ENCODE measurements at regions not wholly inside any gene's neighbourhood (a gene's known extent, or its start where the extent isn't known, plus 50 kb on each side); places are given as distances from the start of the nearest gene placed in this dataset.

- CTCF ChIA-PET: interaction anchor here (0.5 to 2.5 kb wide), 20 partner anchors 8 to 1139 kb away, joined by 3 to 18 read pairs (median 4); partner anchors contain the start of gene OLFML3
- Mint-ChIP-seq H3K36me3 (ENCODE audit: low read depth) (no peaks in the 10 kb centered on the region), H3K9me3 (no peaks in the 10 kb centered on the region), H3K4me1 (no peaks in the 10 kb centered on the region), H3K27ac (no peak overlapping the region), H3K27me3 (peaks cover 3% of the 10 kb centered on the region), H3K4me3 (no peak overlapping the region)
- DNase-seq: peak; percentile 91
- POLR2A ChIA-PET: interaction anchor here (0.7 kb wide), 1 partner anchor 330 kb away, joined by 3 read pairs; no protein-coding TSS in a partner anchor
Measured at GRCh38 chr1:114282751-114283403, 129.2 kb upstream of the SYT6 start.

GRCh38 chr1:114278911-114279310 lies 125.2 kb upstream of the SYT6 start:
- Mint-ChIP-seq H3K36me3 (ENCODE audit: low read depth) (no peaks in the 10 kb centered on the region), H3K27ac (no peak overlapping the region), H3K9me3 (no peaks in the 10 kb centered on the region), H3K4me1 (no peaks in the 10 kb centered on the region), H3K27me3 (peaks cover 20% of the 10 kb centered on the region), H3K4me3 (no peak overlapping the region)
- POLR2A ChIA-PET: no interaction called here
- CTCF ChIA-PET: no interaction called here
- no peak for DNase-seq

GRCh38 chr1:114278430-114278829 lies 124.8 kb upstream of the SYT6 start:
- Mint-ChIP-seq H3K36me3 (ENCODE audit: low read depth) (no peaks in the 10 kb centered on the region), H3K27me3 (peaks cover 20% of the 10 kb centered on the region), H3K4me1 (no peaks in the 10 kb centered on the region), H3K9me3 (no peaks in the 10 kb centered on the region), H3K4me3 (no peak overlapping the region), H3K27ac (no peak overlapping the region)
- ChIA-PET CTCF (no interaction called here), POLR2A (no interaction called here)
- DNase-seq: no peak

- no peak overlapping the region for H3K4me3 Mint-ChIP-seq
- CTCF ChIA-PET: interaction anchor here (0.6 to 1.2 kb wide), 2 partner anchors 293 to 364 kb away, joined by 4 to 5 read pairs; no protein-coding TSS in a partner anchor
- POLR2A ChIA-PET: no interaction called here
- H3K27me3 Mint-ChIP-seq: peaks cover 24% of the 10 kb centered on the region
- H3K27ac Mint-ChIP-seq: no peak overlapping the region
- no peak for DNase-seq
- peaks cover under 1% of the 10 kb centered on the region for H3K4me1 Mint-ChIP-seq
- no peaks in the 10 kb centered on the region for H3K36me3 Mint-ChIP-seq (ENCODE audit: low read depth)
- no peaks in the 10 kb centered on the region for H3K9me3 Mint-ChIP-seq
Measured at GRCh38 chr1:114274621-114275317, 121.1 kb upstream of the SYT6 start.

- POLR2A ChIA-PET: no interaction called here
- H3K4me1 Mint-ChIP-seq: peaks cover 5% of the 10 kb centered on the region
- no peak overlapping the region for H3K27ac Mint-ChIP-seq
- DNase-seq: no peak
- peaks cover 32% of the 10 kb centered on the region for H3K27me3 Mint-ChIP-seq
- H3K36me3 Mint-ChIP-seq (ENCODE audit: low read depth): no peaks in the 10 kb centered on the region
- CTCF ChIA-PET: interaction anchor here (0.6 kb wide), 1 partner anchor 75 kb away, joined by 3 read pairs; no protein-coding TSS in a partner anchor
- no peaks in the 10 kb centered on the region for H3K9me3 Mint-ChIP-seq
- no peak overlapping the region for H3K4me3 Mint-ChIP-seq
Measured at GRCh38 chr1:114272593-114272992, 118.9 kb upstream of the SYT6 start.

- Mint-ChIP-seq H3K27me3 (peaks cover 28% of the 10 kb centered on the region), H3K4me3 (no peak overlapping the region), H3K4me1 (peaks cover 5% of the 10 kb centered on the region), H3K9me3 (no peaks in the 10 kb centered on the region), H3K36me3 (ENCODE audit: low read depth) (no peaks in the 10 kb centered on the region), H3K27ac (no peak overlapping the region)
- ChIA-PET POLR2A (no interaction called here), CTCF (interaction anchor here (2.5 kb wide), 1 partner anchor 12 kb away, joined by 13 read pairs; no protein-coding TSS in a partner anchor)
- DNase-seq: no peak
Measured at GRCh38 chr1:114270718-114271117, 117.0 kb upstream of the SYT6 start.

GRCh38 chr1:114270282-114270681 lies 116.6 kb upstream of the SYT6 start:
- DNase-seq: no peak
- H3K4me1 Mint-ChIP-seq: peaks cover 5% of the 10 kb centered on the region
- H3K9me3 Mint-ChIP-seq: peaks cover 3% of the 10 kb centered on the region
- no peak overlapping the region for H3K27ac Mint-ChIP-seq
- H3K4me3 Mint-ChIP-seq: no peak overlapping the region
- ChIA-PET POLR2A (no interaction called here), CTCF (interaction anchor here (2.5 kb wide), 1 partner anchor 12 kb away, joined by 13 read pairs; no protein-coding TSS in a partner anchor)
- no peaks in the 10 kb centered on the region for H3K36me3 Mint-ChIP-seq (ENCODE audit: low read depth)
- peaks cover 28% of the 10 kb centered on the region for H3K27me3 Mint-ChIP-seq

- Mint-ChIP-seq H3K27me3 (peaks cover 30% of the 10 kb centered on the region), H3K4me1 (peaks cover 5% of the 10 kb centered on the region), H3K9me3 (peaks cover 3% of the 10 kb centered on the region), H3K27ac (no peak overlapping the region), H3K36me3 (ENCODE audit: low read depth) (no peaks in the 10 kb centered on the region), H3K4me3 (no peak overlapping the region)
- no peak for DNase-seq
- POLR2A ChIA-PET: no interaction called here
- CTCF ChIA-PET: interaction anchor here (2.5 kb wide), 1 partner anchor 13 kb away, joined by 13 read pairs; no protein-coding TSS in a partner anchor
Measured at GRCh38 chr1:114269539-114269938, 115.9 kb upstream of the SYT6 start.

GRCh38 chr1:114263343-114263742 lies 109.7 kb upstream of the SYT6 start:
- peaks cover 28% of the 10 kb centered on the region for H3K27me3 Mint-ChIP-seq
- no peaks in the 10 kb centered on the region for H3K36me3 Mint-ChIP-seq (ENCODE audit: low read depth)
- H3K4me3 Mint-ChIP-seq: no peak overlapping the region
- no peaks in the 10 kb centered on the region for H3K4me1 Mint-ChIP-seq
- H3K9me3 Mint-ChIP-seq: peaks cover 3% of the 10 kb centered on the region
- no peak overlapping the region for H3K27ac Mint-ChIP-seq
- ChIA-PET POLR2A (no interaction called here), CTCF (interaction anchor here (1.4 kb wide), 1 partner anchor 84 kb away, joined by 3 read pairs; no protein-coding TSS in a partner anchor)
- no peak for DNase-seq

- Mint-ChIP-seq H3K27ac (no peak overlapping the region), H3K36me3 (ENCODE audit: low read depth) (no peaks in the 10 kb centered on the region), H3K9me3 (peaks cover 3% of the 10 kb centered on the region), H3K4me1 (no peaks in the 10 kb centered on the region), H3K27me3 (peaks cover 22% of the 10 kb centered on the region), H3K4me3 (no peak overlapping the region)
- DNase-seq: no peak
- ChIA-PET CTCF (interaction anchor here (1.4 kb wide), 1 partner anchor 85 kb away, joined by 3 read pairs; no protein-coding TSS in a partner anchor), POLR2A (no interaction called here)
Measured at GRCh38 chr1:114262337-114262736, 108.7 kb upstream of the SYT6 start.

- DNase-seq: no peak
- CTCF ChIA-PET: no interaction called here
- H3K4me3 Mint-ChIP-seq: no peak overlapping the region
- POLR2A ChIA-PET: no interaction called here
- no peaks in the 10 kb centered on the region for H3K36me3 Mint-ChIP-seq (ENCODE audit: low read depth)
- H3K9me3 Mint-ChIP-seq: peaks cover 3% of the 10 kb centered on the region
- H3K4me1 Mint-ChIP-seq: no peaks in the 10 kb centered on the region
- no peak overlapping the region for H3K27ac Mint-ChIP-seq
- peaks cover 15% of the 10 kb centered on the region for H3K27me3 Mint-ChIP-seq
Measured at GRCh38 chr1:114260805-114261484, 107.3 kb upstream of the SYT6 start.

GRCh38 chr1:114259511-114260160 lies 106.0 kb upstream of the SYT6 start:
- ChIA-PET CTCF (interaction anchor here (0.7 kb wide), 1 partner anchor 16 kb away, joined by 3 read pairs; no protein-coding TSS in a partner anchor), POLR2A (interaction anchor here (0.6 kb wide), 1 partner anchor 1557 kb away, joined by 3 read pairs; no protein-coding TSS in a partner anchor)
- peaks cover 2% of the 10 kb centered on the region for H3K9me3 Mint-ChIP-seq
- no peak overlapping the region for H3K4me3 Mint-ChIP-seq
- H3K36me3 Mint-ChIP-seq (ENCODE audit: low read depth): no peaks in the 10 kb centered on the region
- H3K4me1 Mint-ChIP-seq: no peaks in the 10 kb centered on the region
- no peak overlapping the region for H3K27ac Mint-ChIP-seq
- DNase-seq: no peak
- H3K27me3 Mint-ChIP-seq: peaks cover 7% of the 10 kb centered on the region

All from activated CD4-positive, alpha-beta T cell treated with anti-CD3 and anti-CD28 coated beads, Interleukin-2, amount 10 ng/mL, durations not matched to agents 7 days and 5 days (primary cell).